Mesothelial cell of epicardium (in vitro differentiated cells): ENCODE measurements at regions not wholly inside any gene's neighbourhood (a gene's known extent, or its start where the extent isn't known, plus 50 kb on each side); places are given as distances from the start of the nearest gene placed in this dataset.

Source experiments
- DNase-seq, 2 experiments: peaks; one replicate each; pipeline ENCODE4 v3.0.0; 2021; ENCODE audit warnings: low spot score in 2 of 2; ENCODE audit not compliant: unreplicated experiment in 2 of 2
- H3K27ac Mint-ChIP-seq: 2 replicates; pipeline ENCODE4 v1.8.0; 2021; ENCODE audit warnings: mixed read lengths
- H3K27me3 Mint-ChIP-seq: 2 replicates; pipeline ENCODE4 v1.8.0; 2021; ENCODE audit warnings: low read depth, mixed read lengths
- H3K36me3 Mint-ChIP-seq: 2 replicates; pipeline ENCODE4 v1.8.0; 2021; ENCODE audit warnings: mixed read lengths
- H3K4me1 Mint-ChIP-seq: 2 replicates; pipeline ENCODE4 v1.8.0; 2021; ENCODE audit warnings: mixed read lengths
- H3K4me3 Mint-ChIP-seq: 2 replicates; pipeline ENCODE4 v1.8.0; 2021; ENCODE audit warnings: mild to moderate bottlenecking, moderate library complexity, mixed read lengths
- H3K9me3 Mint-ChIP-seq: 2 replicates; pipeline ENCODE4 v1.8.0; 2021; ENCODE audit warnings: mixed read lengths
- TF ChIP-seq, protein P1 (sequence below): fragments of 200-600 bp; sonication (generic); IDR thresholded peaks from one replicate; pipeline ENCODE4 v1.5.0; 2021; ENCODE audit warnings: antibody characterized with exemption; ENCODE audit not compliant: unreplicated experiment

DNA sequence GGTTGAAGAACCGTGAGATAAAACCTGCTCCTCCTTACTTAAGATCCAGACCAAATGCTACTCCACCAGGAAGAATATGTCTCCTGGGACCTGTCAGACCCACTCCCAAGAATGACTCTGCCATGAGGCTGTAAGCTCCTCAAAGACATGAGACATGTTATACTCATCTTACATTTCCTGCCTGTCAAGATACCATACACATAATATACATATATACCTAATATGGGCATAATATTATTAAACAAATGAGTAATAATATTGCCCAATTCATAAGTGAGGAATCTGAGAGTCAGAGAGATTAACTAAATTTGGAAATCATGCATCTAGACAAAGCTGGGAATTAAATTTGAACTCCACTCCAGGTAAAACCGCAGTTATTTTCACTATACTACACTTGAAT is 634.9 kb downstream of the LMO4 start:
- Mint-ChIP-seq H3K36me3 (no peaks in the 10 kb centered on the region), H3K4me3 (no peak overlapping the region), H3K9me3 (peaks cover 3% of the 10 kb centered on the region), H3K4me1 (peaks cover 10% of the 10 kb centered on the region), H3K27ac (no peak overlapping the region), H3K27me3 (no peaks in the 10 kb centered on the region)
- DNase-seq: no peak
- TF ChIP-seq, protein P1, sequence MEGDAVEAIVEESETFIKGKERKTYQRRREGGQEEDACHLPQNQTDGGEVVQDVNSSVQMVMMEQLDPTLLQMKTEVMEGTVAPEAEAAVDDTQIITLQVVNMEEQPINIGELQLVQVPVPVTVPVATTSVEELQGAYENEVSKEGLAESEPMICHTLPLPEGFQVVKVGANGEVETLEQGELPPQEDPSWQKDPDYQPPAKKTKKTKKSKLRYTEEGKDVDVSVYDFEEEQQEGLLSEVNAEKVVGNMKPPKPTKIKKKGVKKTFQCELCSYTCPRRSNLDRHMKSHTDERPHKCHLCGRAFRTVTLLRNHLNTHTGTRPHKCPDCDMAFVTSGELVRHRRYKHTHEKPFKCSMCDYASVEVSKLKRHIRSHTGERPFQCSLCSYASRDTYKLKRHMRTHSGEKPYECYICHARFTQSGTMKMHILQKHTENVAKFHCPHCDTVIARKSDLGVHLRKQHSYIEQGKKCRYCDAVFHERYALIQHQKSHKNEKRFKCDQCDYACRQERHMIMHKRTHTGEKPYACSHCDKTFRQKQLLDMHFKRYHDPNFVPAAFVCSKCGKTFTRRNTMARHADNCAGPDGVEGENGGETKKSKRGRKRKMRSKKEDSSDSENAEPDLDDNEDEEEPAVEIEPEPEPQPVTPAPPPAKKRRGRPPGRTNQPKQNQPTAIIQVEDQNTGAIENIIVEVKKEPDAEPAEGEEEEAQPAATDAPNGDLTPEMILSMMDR: no peak

DNA sequence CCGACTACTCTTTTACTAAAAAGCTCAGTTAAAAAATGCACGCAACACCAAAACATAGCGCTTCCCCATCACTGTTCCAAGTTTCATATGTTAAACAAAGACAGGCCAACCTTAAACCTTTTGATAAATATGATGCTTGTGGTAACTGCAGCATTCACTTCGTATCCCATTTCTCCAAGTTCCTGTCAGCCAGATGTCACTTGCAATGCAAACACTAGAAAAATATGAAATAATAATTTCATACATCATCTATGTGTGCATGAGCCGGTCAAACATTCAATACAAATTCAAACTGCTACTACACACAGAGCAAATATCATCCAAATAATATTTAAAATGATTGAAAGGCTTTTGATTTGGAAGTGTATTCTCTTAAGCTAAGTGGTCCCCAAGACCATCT is 636.5 kb downstream of the LMO4 start:
- H3K4me1 Mint-ChIP-seq: peaks cover 13% of the 10 kb centered on the region

DNA sequence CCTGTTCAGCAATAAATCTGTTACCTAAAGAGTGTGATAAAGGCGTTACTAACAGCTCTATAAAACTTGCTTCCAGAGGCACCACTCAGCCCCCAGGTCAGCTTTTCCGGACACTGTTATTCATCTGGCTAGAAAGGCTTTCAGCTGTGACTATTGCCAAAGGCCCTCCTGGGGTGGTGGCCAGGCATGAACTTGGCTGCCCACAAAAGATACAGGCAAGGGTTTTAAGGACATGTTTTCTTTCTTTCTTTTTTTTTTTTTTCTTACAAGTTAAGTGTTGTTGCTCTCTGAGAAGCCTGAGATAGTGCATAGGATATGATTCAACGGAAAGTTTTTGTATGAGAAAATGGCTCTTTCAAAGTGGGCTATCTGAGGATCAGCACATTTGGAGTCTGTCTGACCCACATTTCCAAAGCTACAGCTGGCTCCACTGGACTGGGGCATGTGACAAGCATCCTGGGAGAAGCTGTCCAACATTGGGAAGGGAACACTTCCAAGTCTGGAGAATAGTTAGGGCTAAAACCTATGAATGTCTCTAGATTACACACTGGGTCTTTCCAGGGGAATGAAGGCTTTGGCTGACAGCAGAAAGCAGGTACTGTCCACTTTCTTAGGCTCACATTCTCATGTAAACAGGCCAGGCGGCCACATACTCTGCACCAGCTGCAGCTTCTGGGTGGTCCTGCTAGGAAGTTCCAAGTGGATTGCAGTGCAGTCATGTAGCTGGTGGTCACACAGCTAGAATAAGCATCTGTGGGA is 639.7 kb downstream of the LMO4 start:
- DNase-seq: no peak
- no peak overlapping the region for H3K4me3 Mint-ChIP-seq
- H3K36me3 Mint-ChIP-seq: no peaks in the 10 kb centered on the region

More for the DNA sequence above, 636.5 kb downstream of the LMO4 start:
- H3K4me3 Mint-ChIP-seq: no peak overlapping the region
- TF ChIP-seq, protein P1: no peak
- H3K9me3 Mint-ChIP-seq: peaks cover 3% of the 10 kb centered on the region
- DNase-seq: no peak
- no peaks in the 10 kb centered on the region for H3K36me3 Mint-ChIP-seq
- H3K27me3 Mint-ChIP-seq: no peaks in the 10 kb centered on the region
- H3K27ac Mint-ChIP-seq: no peak overlapping the region

DNA sequence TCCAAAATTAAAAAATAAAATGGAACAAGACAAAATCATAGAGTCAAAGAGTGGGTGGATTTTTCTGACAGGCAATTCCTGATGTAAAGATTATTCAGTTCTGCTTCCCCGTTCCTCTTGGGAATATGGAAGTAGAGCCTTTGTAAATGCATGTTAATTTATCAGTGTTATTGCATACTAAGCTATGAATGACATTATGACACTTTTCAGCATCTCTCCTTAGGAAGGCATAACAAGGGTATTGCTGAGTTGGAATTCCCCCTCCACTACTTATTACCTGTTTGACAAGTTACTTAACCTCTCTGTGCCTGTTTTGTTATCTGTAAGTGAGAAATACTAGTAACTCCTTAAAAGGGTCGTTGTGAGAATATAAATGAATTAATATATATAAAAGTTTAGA is 640.4 kb downstream of the LMO4 start:
- Mint-ChIP-seq H3K4me3 (no peak overlapping the region), H3K4me1 (peaks cover 23% of the 10 kb centered on the region), H3K36me3 (no peaks in the 10 kb centered on the region), H3K9me3 (no peaks in the 10 kb centered on the region), H3K27me3 (peaks cover 3% of the 10 kb centered on the region), H3K27ac (no peak overlapping the region)
- DNase-seq: no peak
- TF ChIP-seq, protein P1: no peak

More for the DNA sequence above, 639.7 kb downstream of the LMO4 start:
- TF ChIP-seq, protein P1: no peak
- Mint-ChIP-seq H3K4me1 (peaks cover 23% of the 10 kb centered on the region), H3K27me3 (peaks cover 3% of the 10 kb centered on the region), H3K9me3 (no peaks in the 10 kb centered on the region), H3K27ac (peak overlapping the region; percentile 24)

DNA sequence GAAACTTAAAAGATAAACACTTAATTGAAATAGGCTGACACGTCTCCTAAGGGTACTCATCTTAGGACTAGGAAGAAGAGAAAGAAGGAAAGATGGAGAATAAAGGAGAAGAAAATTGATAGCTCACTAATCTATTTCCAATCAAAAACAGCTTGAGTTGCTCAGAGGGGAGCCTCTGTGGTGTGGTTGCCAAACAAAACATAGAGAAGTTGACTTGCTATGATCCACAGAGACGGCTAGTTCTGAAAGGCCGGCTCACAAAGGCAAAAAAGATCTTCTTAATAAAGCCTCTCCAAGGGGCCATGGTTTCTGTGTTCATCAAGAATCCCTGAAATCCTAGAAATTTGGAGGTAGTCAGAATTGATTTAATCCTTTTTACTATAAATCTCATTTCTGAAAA is 644.1 kb downstream of the LMO4 start:
- Mint-ChIP-seq H3K4me3 (no peak overlapping the region), H3K27ac (no peak overlapping the region), H3K36me3 (no peaks in the 10 kb centered on the region), H3K27me3 (peaks cover 3% of the 10 kb centered on the region), H3K9me3 (no peaks in the 10 kb centered on the region), H3K4me1 (peaks cover 20% of the 10 kb centered on the region)
- TF ChIP-seq, protein P1: no peak
- DNase-seq: no peak
